LNCaP clone FGC (cell line): ENCODE measurements at regions not wholly inside any gene's neighbourhood (a gene's known extent, or its start where the extent isn't known, plus 50 kb on each side); places are given as distances from the start of the nearest gene placed in this dataset.

Source experiments
- DNase-seq: peaks from one replicate; pipeline ENCODE4 v3.0.0-alpha.2; 2011; ENCODE audit warnings: low read depth
- H3K4me3 ChIP-seq: 2 replicates; pipeline ENCODE4 v1.5.1; 2011; ENCODE audit warnings: mild to moderate bottlenecking, low read depth, low read length, control low read depth
- TF ChIP-seq, protein P1 (sequence below): IDR thresholded peaks from 2 replicates; pipeline ENCODE4 v1.5.1; 2012; ENCODE audit warnings: mild to moderate bottlenecking; ENCODE audit not compliant: control insufficient read depth, insufficient read depth; ENCODE audit errors: extremely low read depth

DNA sequence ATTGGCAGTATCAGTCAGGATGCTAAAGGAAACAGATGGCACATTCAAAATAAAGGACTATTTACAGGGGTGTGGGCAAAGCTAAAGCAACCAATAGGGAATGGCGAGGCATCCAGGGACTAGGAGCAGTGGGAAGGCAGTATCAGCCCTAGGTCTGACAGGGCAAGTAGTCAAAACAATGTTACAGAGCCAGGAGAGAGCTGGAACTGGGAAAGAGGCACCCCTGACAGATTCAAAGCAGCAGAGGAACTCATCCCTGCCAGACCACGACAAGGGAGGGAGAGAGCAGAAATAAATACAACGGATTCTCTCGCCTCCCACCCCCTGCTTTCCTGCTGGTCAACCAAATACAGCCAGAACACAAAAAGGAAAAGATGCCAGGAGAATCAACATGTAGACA lies 371.5 kb downstream of the NR2F1-AS1 start:
- TF ChIP-seq, protein P1, sequence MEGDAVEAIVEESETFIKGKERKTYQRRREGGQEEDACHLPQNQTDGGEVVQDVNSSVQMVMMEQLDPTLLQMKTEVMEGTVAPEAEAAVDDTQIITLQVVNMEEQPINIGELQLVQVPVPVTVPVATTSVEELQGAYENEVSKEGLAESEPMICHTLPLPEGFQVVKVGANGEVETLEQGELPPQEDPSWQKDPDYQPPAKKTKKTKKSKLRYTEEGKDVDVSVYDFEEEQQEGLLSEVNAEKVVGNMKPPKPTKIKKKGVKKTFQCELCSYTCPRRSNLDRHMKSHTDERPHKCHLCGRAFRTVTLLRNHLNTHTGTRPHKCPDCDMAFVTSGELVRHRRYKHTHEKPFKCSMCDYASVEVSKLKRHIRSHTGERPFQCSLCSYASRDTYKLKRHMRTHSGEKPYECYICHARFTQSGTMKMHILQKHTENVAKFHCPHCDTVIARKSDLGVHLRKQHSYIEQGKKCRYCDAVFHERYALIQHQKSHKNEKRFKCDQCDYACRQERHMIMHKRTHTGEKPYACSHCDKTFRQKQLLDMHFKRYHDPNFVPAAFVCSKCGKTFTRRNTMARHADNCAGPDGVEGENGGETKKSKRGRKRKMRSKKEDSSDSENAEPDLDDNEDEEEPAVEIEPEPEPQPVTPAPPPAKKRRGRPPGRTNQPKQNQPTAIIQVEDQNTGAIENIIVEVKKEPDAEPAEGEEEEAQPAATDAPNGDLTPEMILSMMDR, result no peak
- DNase-seq, result no peak
- no peak overlapping the region for H3K4me3 ChIP-seq

DNA sequence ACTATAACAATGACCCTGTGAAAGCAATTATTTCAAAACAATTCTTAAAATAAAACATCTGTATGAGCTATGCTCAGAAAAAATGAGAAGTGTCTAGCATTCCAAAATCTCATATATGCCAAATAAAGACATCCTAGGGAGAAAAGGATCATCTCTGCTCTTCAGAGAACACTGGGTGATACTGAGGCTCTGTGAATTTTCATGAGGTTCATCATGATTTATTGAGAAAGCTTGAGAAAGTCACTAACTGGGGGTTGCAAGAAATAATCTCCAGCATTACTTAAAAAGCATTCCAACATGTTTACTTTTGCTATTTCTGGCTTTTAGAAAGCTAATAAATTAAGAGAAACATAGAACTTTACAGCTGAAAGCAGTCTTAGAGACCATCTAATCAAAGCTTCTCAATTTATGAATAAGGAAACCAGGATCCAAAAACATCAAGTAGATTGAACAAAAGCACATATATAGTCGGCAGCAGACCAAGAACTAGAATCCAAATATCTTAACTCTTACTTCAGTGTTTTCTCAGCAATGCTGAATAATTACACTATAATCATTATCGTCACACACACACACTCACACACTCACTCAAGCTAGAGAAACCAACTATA lies 372.8 kb downstream of the NR2F1-AS1 start:
- TF ChIP-seq, protein P1, result no peak
- DNase-seq, result no peak
- no peak overlapping the region for H3K4me3 ChIP-seq

DNA sequence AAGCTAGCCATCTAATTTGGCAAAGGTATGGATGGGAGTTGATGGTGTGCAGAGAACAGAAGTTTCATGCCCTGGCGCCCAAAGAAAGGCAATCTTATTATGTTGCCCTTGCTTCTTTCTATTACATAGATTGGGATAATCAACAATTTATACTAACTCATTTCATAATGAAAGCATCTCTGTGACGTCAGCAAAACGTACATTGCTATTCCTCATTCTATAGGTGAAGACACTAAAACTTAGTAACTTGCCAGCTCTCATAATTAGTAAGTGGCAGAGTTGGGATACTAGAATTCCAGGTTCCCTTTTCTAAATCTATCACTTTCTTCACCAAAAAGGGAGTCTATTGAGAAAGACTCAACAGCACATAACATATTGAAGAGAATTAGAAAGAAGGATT lies 374.8 kb downstream of the NR2F1-AS1 start:
- no peak for DNase-seq
- TF ChIP-seq, protein P1, result no peak
- H3K4me3 ChIP-seq, result no peak overlapping the region

DNA sequence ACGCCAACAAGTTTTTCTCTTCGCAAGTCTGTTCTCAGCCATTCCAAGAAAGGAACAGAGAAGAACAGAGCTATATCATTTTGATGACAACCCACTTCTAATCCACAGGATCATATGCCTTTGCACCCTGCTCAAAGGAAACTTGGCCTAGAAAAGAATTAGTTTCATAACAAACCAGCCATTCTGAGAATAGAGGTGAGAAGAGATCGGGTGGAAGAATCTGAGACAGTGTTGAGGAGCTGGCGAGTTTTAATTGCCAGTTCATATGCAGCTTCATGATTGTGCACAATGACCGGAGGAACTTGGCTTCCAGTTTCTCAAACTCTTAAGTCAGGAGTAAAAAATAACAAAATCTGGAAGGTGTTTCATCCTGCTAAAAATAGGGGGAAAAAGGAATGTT lies 380.0 kb downstream of the NR2F1-AS1 start:
- TF ChIP-seq, protein P1, result no peak
- no peak overlapping the region for H3K4me3 ChIP-seq
- DNase-seq, result no peak

DNA sequence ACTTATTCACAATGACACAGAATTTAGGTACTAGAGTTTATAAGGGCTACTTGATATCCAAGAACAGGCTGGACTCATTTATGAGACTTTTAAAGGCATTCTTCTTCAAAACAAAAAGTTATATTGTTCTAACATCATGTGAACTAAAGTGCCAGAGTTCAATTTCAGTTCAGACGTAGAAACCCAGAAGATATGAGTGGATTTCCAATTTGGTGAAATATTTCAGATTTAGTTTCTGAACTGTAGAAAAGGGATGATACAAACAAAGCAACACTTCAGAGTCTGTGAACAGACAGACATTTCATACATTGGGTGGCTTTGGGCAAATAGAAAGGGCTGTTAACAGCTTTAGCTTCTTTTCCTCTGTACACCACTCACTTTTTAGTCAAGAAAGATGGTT lies 384.0 kb downstream of the NR2F1-AS1 start:
- DNase-seq, result no peak
- no peak overlapping the region for H3K4me3 ChIP-seq
- TF ChIP-seq, protein P1, result no peak

DNA sequence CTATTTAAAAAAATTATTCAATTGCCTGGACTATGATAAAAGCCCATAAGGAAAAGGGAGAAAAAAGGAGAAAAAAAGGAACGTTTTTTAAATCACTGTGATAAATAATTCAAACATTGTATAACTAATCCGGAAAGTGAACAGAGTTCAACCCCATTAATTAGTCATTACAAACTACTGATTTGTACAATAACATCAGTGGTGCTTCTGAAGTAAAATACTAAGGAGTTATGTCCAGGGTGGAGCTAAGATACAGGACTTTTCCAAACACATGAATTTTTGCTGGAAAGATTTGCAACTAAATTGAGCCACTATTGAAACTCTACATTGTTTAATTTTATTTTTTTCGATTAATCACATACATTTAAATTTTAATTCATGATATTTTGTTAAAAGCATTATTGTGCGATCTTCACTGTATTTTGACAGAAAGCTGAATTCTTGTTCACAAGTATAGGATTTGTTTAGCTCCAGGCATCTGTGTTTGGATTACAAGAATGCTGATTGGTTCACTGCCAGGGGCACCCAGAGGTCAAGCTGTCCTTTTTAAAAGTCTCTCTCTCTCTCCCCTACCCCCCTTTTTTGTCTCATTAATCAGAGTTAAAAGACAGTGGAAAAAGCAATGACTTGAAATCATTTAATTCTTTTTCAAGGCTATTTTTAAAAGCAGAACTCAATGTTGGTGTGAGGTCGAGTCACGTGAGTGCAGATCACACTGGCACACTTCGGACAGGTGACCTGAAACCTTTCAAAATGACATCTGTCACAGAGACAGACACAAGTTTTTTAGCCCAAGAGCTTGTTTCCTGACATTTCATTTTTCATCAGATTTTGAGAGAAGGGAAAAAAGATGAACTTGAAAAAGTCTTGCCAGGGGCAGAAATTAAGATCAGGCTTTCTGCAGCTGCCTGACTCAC lies 387.3 kb downstream of the NR2F1-AS1 start:
- no peak for DNase-seq
- H3K4me3 ChIP-seq, result no peak overlapping the region
- TF ChIP-seq, protein P1, result no peak
